GM21737 (cell line): ENCODE measurements at regions not wholly inside any gene's neighbourhood (a gene's known extent, or its start where the extent isn't known, plus 50 kb on each side); places are given as distances from the start of the nearest gene placed in this dataset.

Experiments used
- ATAC-seq: cut with Tn5 transposase; IDR thresholded peaks from one replicate; pipeline ENCODE4 v1.9.1; 2021; ENCODE audit warnings: mild to moderate bottlenecking, moderate library complexity; ENCODE audit not compliant: unreplicated experiment

DNA sequence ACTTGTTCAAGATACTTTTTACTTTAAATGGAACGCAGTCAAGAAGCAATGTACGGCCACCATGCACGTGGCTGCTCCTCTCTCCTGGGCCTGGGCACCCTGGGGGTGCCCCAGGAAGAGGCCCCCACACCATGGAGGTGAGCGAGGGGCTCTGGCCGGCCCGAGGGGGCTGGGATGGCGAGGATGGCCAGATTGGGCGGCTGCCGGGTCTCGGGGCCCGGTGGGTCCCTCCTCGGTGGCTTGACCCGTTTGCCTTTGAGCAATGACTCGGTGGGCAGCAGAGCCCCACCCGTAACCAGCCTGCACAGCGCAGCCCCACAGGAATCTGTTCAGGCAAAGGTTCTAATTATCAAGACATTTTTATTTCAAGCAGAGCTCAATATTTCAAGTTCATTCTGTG, 167.4 kb downstream of the BRD1 start:
- ATAC-seq = no peak

- no peak for ATAC-seq
These were observed 167.8 kb downstream of the BRD1 start for GRCh38 chr22:49659924-49660315.

DNA sequence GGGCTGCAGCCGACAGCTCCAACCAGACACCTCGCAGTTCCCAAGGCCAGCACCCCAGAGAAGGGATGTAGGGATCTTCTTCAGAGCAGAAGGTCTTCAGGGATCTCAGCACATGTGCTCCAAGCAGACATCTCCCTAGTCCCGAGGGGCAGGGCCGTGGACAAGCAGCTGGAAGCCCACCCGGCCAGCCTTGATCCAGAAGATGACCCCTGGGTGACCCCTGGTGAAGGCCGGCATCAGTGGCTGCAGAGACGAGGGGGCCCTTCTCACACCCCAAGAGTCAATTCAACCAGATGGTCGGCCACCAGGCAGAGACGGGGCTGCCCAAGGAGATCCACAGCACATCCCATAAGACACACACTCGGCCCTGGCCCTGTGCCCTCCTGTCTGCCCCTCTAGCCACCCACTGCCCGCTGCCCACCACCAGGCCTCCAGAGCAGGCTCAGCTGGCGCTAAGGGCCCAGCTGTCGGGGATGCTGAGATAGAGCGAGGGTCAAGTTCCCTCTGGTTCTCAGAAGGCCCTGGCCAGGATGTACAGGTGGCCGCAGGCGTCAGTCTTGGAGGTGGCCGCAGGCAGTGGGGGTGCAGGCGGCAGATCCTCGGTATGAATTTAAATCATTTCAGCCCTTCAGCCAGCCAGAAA, 168.3 kb downstream of the BRD1 start:
- no peak for ATAC-seq

DNA sequence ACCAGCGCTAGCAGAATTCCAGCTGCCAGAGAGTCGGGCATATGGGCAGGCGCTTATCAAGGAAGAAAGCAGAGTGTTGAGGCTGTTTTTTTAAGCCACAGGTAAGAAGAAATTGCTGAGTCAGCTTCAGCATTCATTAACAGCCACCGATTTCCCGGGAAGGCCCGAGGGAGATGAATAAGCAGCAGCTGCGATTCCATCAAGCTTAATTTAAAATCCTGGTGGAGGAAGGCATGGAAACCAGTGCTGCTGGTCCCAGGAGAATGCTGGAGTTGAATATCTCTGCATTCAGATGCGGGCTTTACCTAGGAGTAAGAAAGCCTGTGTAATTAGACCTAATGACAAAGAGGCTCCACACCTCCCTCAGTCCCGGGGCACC, 168.8 kb downstream of the BRD1 start:
- ATAC-seq = no peak

DNA sequence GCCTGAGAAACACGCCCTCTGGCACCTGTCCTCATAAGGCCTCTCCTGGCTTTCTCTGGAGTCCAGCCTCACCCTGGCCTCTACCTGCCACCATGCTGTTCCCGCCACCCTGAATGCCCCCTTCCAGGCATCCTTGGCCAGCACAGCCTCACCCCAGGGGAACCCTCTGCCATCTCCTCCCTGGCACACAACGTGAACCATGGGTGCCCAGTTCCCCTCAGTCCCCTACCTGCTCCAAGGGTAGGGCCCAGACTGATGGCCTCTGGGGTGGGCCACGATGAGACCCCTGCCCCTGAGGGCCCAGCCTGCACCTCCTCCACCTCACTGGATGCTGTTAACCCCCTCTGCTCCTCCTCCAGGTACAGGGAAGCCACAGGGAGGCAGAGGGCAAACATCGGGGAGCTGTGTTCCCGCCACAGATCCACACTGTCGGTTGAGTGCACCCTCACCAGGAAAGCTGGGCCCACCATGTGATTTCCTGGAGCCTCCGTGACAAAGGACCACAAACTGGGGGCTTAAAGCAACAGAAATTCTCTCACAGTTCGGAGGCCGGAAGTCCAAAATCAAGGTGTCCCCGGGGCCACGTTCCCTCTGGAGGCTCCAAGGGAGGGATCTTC, 169.6 kb downstream of the BRD1 start:
- ATAC-seq = no peak

DNA sequence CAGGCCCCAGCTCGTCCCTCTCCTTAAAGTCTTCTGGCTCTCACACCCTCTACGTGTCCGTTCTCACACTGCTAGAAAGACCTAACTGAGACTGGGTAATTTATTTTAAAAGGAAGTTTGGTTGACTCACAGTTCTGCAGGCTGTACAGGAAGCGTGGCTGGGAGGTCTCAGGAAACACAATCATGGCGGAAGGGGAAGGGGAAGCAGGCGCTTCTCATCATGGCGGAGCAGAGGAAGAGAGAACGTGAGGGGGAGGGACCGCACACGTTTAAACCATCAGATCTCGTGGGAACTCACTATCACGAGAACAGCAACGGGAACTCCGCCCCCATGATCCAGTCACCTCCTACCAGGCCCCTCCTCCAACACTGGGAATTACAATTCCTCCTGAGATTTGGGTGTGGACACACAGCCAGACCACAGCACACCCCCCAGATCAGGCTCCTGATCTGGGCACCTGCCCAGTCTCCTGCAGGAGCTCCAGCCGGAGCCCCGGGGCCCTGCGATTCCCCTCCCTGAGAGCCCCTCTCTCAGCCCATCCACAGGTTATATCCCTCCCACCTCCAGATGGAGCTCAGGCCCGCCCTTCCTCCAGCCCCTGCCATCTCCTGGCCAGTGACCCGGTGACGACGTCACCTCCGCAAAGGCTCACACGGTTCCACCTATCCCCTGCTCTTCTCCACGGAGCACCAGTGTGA, 170.2 kb downstream of the BRD1 start:
- peak; percentile 54 for ATAC-seq

DNA sequence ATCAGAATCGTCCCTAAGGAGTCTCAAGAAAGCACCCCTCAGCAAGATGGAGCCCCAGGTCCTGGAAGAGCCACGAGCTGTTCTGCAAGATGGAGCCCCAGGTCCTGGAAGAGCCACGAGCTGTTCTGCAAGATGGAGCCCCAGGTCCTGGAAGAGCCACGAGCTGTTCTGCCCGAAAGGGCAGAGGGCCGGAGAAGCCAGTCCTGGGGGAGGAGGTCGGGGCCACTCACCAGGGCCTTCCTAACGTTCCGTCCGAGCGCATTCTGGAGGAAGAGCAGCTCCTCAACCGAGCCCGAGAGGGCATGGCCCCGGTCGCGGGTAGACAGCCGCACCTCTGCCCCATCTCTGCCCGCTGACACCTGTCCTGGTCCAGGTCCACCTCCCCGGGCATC, 170.8 kb downstream of the BRD1 start:
- ATAC-seq = peak; percentile 39

DNA sequence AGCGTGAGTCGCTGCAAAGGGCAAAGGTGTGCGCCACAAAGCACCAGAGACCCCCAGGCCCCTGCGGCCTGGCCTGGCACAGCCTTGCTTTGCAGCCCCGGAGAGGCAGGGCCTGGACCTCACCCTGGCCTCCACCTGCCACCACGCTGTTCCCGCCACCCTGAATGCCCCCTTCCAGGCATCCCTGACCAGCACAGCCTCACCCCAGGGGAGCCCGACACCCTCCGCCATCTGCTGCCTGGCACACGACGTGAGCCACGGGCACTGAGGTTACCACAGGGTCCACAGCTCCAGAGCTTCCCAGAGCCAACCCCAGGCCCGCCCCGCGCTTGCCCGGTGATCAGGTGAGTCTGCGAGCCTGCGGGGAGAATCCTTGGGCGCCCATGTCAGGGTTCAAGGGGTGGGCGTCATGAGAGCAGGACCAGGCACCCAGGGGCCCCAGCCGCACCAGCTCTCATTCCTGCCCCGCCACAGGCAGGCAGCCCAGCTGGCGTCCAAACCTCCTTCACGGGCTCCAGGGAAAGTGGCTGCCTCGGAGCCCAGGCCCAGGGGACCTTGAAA, 171.3 kb downstream of the BRD1 start:
- no peak for ATAC-seq

DNA sequence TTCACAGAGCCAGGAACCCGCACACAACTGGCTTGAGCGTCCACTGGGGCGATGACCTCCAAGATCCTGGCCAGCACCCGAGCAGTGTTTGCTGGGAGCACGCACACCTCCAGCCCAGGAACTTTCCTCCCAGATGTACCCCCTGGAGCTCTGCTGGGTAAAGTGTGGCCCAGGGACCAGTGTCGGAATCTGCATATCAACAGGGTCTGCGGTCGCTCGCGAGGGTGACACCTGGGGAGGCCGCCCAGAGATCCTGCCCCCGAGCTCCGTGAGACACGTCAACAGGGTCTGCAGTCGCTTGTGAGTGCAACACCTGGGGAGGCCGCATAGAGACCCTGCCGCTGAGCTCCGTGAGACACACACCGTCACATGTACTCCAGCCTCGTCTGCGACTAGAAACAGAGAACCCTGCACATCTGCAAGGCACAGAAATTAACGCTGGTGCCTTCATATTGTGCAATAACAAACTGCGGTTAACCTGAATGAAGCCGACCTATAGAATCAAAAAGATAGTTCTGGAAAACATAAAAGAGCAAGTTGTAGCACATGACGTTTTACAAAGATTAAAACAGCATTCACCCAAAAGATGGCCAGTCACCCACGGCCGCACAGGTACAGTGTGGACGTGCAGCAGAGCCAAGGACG, 172.4 kb downstream of the BRD1 start:
- ATAC-seq = no peak

- ATAC-seq = no peak
These were observed 177.1 kb downstream of the BRD1 start for GRCh38 chr22:49650336-49651241.

- ATAC-seq = no peak
These were observed 178.3 kb downstream of the BRD1 start for GRCh38 chr22:49649166-49650068.

GRCh38 chr22:49648053-49648452, 179.6 kb downstream of the BRD1 start:
- no peak for ATAC-seq

- no peak for ATAC-seq
These were observed 180.0 kb downstream of the BRD1 start for GRCh38 chr22:49647627-49648026.

- no peak for ATAC-seq
These were observed 180.8 kb downstream of the BRD1 start for GRCh38 chr22:49646876-49647275.

DNA sequence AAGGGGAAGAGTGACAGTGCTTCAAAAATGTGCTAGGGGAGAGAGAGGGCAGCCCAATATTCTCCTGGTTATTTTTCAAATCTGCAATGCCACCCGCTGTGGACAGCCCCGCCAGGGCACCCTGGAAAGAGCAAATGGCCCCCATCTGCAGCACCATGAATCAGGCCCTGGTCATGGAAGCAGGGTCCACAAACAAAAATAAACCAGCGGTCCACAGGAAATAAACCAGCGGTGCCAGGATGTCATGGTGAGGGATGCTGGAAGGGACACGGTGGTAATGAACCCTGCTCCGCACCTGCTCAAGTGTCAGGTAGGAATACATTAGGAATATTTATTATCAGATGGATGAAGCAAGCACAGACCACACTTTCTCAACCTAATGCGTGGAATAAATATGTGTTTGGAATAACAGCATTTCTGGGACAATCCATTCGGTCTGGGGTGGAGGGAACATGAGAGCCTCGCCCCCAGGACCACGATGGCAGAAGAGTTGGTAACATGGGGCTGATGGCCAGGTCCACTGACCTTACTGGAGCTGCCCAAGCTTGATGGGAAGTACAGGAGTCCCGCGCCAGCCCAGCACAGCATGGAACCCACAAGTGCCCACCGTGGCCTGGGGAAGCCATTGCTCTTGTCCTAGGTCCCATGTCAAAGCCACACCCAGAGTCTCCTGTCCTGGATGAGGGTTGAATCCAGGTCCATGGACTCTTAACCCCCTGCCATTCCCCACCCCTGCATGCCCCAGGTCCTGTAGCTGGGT, 181.7 kb downstream of the BRD1 start:
- no peak for ATAC-seq

GRCh38 chr22:49645257-49645656, 182.4 kb downstream of the BRD1 start:
- ATAC-seq = no peak

DNA sequence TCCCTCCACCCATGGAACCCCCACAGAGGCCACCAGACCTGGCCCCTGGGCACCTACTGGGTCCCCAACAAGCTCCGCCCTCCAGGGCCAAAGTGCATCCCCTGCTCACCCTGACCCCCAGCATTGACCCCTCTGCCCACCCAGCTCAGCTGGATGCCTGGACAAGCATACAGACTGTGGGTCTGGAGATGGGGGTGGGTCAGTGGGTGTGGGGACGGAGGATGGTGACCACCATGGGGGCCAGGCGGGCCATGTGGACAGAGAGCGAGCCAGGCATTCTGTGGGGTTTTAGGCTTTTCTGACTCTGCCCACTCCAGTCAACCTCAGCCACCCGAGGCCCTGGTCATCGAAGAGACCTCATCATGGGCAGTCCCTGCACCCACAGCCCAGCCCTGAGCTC, 183.7 kb downstream of the BRD1 start:
- ATAC-seq = no peak

- no peak for ATAC-seq
These were observed 184.2 kb downstream of the BRD1 start for GRCh38 chr22:49643466-49643865.

- no peak for ATAC-seq
These were observed 184.9 kb downstream of the BRD1 start for GRCh38 chr22:49642741-49643140.
